NCI-H526 (cell line): ENCODE measurements at regions not wholly inside any gene's neighbourhood (a gene's known extent, or its start where the extent isn't known, plus 50 kb on each side); places are given as distances from the start of the nearest gene placed in this dataset.
A peak's percentile ranks its signal among the peaks of the same experiment; 100 is the strongest.
"Not testable (repeated sequence)": the region's sequence is repeated elsewhere in the genome, so short reads cannot be mapped to it uniquely, and the experiment has no call there.

Experiments
- DNase-seq, 2 experiments: peaks; one replicate each; lab custom pipeline; 2025; lab: John Stamatoyannopoulos, UW

- DNase-seq, result no peak
Observed at GRCh38 chr22:48432781-48433518, 1394.7 kb downstream of the BRD1 start.

DNA sequence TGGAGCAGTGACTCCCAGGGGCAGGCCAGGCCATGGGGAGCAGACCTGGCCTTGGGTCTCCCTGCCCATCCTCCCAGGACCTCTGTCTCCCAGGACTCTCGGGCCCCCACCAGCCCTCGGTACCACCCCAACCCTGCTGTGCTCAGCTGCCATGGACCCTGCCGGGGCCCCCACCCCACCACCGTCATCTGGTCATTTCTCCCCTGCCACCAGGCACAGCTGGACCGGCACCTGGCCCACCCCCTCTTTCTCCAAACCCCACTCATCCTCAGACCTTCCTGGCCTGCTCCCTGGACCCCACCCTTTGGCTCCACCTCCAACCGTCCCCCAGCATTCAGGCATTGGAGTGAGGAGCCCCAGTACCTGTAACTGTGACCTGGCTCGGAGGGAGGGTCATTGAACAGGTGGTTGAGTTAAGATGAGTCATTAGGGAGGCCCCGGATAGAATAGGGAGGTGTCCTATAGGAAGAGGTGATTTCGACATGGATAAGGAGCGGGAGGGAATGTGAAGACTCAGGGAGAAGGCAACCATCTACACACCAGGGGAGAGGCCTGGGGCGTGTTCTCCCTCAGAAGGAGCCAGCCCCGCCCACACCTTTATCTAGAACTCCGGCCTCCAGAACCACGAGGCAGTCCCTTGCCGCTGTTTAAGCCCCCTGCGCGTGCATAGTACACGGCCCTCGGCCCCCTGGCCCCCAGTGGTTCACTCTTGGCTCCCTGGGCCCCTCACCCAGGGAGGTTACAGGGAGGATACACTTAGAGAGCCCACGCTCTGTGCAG lies 1395.9 kb downstream of the BRD1 start:
- DNase-seq, result no peak

DNA sequence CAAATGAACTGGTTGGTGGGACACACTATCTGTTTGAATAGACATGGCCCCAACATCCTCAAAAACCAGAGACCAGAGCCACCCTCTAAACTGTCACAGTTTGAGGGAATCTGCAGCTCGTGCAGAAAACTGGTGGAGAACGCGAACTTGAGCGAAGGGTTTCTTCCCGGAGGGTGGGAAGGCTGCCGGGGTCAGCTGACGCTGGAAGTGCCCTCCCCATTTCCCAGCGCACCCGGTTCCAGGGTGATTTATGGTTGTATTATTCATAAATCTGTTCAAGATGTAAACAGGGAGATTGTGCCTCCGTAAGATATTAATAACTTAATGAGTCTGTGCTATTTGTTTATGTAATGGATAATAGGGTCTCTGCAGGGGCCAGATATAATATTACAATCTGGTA lies 1396.7 kb downstream of the BRD1 start:
- DNase-seq, result no peak

- DNase-seq, result no peak
Observed at GRCh38 chr22:48429446-48430020, 1398.1 kb downstream of the BRD1 start.

DNA sequence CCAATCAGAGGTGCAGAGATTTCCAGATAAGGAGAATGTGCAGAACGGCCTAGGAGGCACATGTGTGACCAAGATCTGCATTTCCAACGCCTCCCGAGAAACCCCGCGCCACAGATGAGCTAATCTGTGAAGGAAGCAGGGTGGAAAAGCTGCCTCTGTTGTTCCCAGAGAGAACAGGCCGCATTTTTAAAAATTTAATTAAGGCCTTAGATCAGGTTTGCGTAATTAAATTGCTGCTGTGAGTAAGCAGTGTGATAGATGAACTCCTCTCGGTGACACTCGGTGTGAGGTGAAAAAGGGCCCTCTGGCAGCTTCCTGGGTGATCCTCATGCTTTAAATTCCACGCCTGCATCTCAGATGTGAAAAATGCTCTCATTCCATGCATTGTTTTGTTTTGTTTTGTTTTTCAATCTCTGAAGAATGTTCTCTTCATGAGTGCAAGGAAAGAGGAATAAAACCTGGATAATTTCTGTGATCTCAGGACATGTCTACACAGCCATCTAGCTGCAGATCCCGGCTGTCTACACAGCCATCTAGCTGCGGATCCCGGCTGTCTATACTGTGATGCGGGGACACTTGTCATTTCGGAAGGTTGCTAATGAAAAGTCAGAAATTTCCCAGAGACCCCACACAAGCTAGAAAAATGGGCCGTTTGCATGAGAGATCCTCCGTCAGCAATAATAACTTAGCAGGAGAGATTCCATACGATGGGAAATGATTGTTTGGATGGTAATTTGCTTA lies 1398.9 kb downstream of the BRD1 start:
- DNase-seq, result no peak

DNA sequence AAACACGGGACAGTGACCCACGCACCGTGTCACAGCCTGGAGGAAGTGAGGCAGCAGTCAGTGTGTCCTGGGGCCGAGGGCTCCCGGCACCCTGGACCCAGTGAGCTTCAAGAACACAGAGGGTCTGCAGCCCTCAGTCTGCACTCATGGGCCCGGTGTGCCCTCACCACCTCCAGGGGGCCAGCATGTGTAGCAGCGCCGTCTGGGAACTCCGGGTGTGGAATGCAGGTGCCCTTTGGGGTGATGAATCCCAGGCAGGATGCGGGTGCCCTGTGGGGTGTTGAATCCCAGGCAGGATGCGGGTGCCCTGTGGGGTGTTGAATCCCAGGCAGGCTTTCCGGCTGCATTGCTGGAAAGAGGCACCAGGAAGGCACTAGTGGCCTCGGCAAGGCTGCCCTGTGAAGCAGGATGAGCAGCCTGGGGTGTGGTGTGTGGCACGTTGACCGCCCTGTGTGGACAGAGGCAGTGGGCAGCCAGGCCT lies 1399.9 kb downstream of the BRD1 start:
- no peak for DNase-seq

GRCh38 chr22:48426466-48427380 lies 1401.0 kb downstream of the BRD1 start:
- DNase-seq, result no peak

GRCh38 chr22:48425641-48426040 lies 1402.0 kb downstream of the BRD1 start:
- no peak for DNase-seq

- no peak for DNase-seq
Observed at GRCh38 chr22:48425091-48425506, 1402.6 kb downstream of the BRD1 start.

DNA sequence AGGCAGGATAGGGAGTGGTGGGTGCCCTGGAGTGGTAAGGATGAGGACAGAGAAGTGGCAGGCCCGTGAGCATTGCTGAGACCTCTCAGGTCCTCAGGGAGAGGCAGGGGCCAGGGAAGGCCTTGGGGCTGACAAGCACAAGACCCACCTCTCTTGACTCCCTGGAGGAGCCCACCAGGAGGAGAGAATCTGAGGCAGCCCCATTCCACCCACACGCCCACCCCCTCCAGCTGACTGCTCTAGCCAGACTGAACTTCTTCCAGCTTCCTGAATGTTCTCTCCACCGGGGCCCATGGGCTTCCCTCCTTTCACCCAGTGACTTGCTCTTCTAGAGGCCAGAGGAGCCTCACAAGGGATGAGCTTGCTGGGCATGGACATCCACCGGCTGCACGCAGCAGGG lies 1403.0 kb downstream of the BRD1 start:
- DNase-seq, result no peak

GRCh38 chr22:48424201-48424627 lies 1403.5 kb downstream of the BRD1 start:
- no peak for DNase-seq

- no peak for DNase-seq
Observed at GRCh38 chr22:48423481-48423911, 1404.2 kb downstream of the BRD1 start.

GRCh38 chr22:48422900-48423480 lies 1404.7 kb downstream of the BRD1 start:
- peak in 1 of 2 experiments; percentile 6 for DNase-seq

GRCh38 chr22:48418831-48419230 lies 1408.8 kb downstream of the BRD1 start:
- DNase-seq, result no peak

DNA sequence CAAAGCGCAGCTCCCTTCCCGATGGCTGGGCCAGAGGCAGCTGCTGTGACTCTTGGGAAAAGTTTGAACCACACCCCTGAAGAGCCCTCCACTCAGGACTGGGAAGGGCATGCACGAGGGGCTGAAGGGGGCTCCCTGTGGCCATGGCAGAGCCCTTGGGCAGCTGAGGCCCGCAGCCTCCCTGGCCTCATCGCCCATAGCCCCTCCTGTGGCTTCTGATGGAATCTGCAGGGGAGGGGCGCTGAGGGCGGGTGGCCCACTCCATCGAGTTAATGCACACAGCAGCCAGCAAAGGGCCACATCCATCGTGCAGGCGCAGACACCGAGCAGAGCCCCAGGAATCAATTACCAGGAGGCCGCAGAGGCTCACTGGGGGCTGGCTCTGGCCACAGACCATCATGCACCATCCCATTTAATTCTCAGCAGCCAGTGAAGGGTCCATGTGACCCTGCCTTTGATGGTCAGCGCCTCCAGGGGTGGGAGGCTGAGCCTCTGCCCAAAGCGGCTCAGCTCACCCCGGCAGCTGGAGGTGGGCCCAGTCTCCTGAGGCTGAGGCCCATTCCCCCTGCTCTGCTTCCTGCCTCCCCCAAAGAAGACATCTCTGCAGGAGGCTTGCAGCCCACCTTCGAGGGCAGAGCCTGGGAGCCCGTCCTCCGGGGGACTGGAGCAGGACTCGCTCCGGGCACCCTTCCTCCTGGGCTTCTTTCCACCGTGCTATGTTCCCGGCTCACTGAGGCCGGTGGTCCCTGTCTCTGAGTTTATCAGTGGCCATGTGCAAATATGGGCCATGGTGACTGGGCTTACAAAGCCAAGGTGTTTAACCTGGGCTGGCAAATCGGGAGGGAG lies 1410.2 kb downstream of the BRD1 start:
- no peak for DNase-seq

GRCh38 chr22:48416396-48417224 lies 1411.1 kb downstream of the BRD1 start:
- no peak for DNase-seq

DNA sequence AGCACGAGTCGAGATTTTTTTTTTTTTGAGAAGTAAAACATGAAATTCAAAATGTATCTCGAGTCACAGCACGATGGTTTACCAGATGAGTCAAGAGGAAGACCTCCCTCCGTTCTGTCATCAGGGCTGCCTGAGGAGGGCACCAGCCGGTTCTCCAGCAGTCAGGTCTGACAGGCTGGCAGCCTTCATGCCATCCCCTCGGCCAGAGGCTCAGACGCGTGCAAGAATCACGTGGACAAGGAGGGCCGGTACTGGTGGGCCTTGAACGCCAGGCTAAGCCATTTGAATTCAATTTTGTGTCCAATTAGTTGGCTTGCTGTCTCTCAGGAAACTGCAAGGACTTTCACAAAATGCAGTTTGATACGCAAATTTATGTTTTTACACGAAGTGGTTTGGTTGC lies 1412.2 kb downstream of the BRD1 start:
- DNase-seq, result no peak

DNA sequence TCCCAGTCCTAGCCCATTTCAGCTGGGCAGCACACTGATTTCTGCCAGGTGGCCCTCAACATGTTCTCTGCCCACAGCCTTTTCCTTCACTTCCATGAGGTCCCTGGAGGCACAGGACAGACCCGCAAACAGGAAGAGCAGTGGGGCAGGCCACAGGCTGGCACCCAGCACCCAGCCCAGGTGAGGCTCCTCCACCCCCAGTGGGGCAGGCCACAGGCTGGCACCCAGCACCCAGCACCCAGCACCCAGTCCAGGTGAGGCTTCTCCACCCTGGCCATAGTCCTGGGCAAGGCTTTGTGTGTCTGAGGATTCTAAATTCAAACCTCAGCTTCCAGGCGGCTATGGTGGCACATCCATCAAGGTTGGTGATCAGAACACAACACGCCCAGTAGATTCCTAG lies 1413.0 kb downstream of the BRD1 start:
- no peak for DNase-seq

DNA sequence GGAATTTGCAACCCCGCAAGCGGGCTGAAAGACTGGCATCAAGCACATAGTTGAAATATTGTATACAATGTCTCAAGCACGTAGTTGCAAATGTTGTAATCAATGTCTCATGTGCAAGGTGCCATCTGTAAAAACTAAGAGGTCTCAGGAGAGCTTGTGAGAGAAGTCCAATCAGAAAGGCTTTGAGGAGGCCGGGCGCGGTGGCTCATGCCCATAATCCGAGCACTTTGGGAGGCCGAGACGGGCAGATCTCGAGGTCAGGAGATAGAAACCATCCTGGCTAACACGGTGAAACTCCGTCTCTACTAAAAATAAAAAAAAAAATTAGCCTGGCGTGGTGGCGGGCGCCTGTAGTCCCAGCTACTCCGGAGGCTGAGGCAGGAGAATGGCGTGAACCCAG lies 1414.7 kb downstream of the BRD1 start:
- not testable (repeated sequence) for DNase-seq
